Kidney (tissue), 13 donors: ENCODE measurements at regions not wholly inside any gene's neighbourhood (a gene's known extent, or its start where the extent isn't known, plus 50 kb on each side); places are given as distances from the start of the nearest gene placed in this dataset.

ENCODE experiments used
- DNase-seq, 5 donors: peaks; one replicate each; pipeline ENCODE4 v3.0.0-alpha.2; 2013 to 2020
- FAIRE-seq: peaks from 2 replicates; lab custom pipeline; 2012; peaks lifted over from hg19 to GRCh38; lab: Jason Lieb, UNC
- H3K27ac ChIP-seq, 2 donors: one replicate each; pipeline ENCODE4 v1.7.0; 2013; ENCODE audit warnings: low read depth in 2 of 2, low read length in 2 of 2, inconsistent platforms in 1 of 2
- H3K27me3 ChIP-seq: one replicate; pipeline ENCODE4 v1.7.1; 2013; ENCODE audit warnings: low read length, inconsistent platforms; ENCODE audit not compliant: control insufficient read depth, insufficient read depth
- H3K36me3 ChIP-seq, 3 donors: one replicate each; pipeline versions ENCODE4 v1.7.0 to v1.7.1; 2013; ENCODE audit warnings: low read length in 3 of 3, control low read depth in 1 of 3, inconsistent platforms in 1 of 3; ENCODE audit not compliant: insufficient read depth in 3 of 3, control insufficient read depth in 2 of 3
- H3K4me1 ChIP-seq, 3 donors: one replicate each; pipeline versions ENCODE4 v1.7.0 to v1.7.1; 2013; ENCODE audit warnings: low read length in 3 of 3, inconsistent platforms in 1 of 3, low read depth in 1 of 3; ENCODE audit not compliant: control insufficient read depth in 2 of 3, insufficient read depth in 2 of 3
- H3K4me3 ChIP-seq, 3 donors: one replicate each; pipeline versions ENCODE4 v1.7.0 to v1.8.1; 2013; ENCODE audit warnings: low read length in 3 of 3, control low read depth in 1 of 3, inconsistent platforms in 1 of 3
- H3K9ac ChIP-seq, 3 donors: one replicate each; pipeline versions ENCODE4 v1.7.0 to v1.7.1; 2013; ENCODE audit warnings: low read length in 3 of 3, control low read depth in 1 of 3, inconsistent platforms in 1 of 3
- H3K9me3 ChIP-seq, 3 donors: one replicate each; pipeline versions ENCODE4 v1.7.0 to v1.7.1; 2013; ENCODE audit warnings: low read length in 3 of 3, control low read depth in 1 of 3, inconsistent platforms in 1 of 3; ENCODE audit not compliant: control insufficient read depth in 2 of 3, insufficient read depth in 1 of 3
- intact Hi-C: fragments of 100-400 bp; cut with DNase I; formaldehyde crosslinking; loops from one replicate; pipeline ENCODE4 v1.11.1; 2022
- TF ChIP-seq, protein P1 (sequence below): IDR thresholded peaks from 3 replicates; pipeline ENCODE4 v1.5.1; 2012; ENCODE audit warnings: mild to moderate bottlenecking, moderate library complexity, borderline replicate concordance; ENCODE audit not compliant: insufficient read depth; ENCODE audit errors: extremely low read depth
- donor health status: control.
- donor health status: control.
- donor health status: control.
- donor health status: control.
- donor health status: control.
- donor health status: DM: yes; HTN: yes; CAD: no.
- donor health status: Normal renal cell carcinoma (clear cell type).

DNA sequence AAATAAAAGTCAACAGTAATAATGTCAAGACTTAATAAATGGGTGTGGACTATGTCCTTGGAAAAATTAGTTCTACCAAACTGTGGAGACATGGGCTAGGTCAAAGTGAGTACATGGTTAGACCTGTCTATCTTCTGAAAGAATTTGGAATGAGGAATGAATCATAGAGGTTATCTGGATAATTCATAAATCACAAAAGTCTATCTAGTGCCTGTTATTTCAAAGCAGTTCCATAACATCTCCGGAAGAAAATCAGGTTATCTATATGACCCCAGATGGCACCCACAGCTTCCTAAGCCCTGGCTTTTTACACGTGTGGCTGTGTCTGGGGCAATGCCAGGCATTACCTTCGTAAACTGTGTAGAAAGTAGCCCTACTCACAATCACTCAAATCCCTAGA lies 272.0 kb downstream of the ETAA1 start:
- DNase-seq (no peak), FAIRE-seq (no peak)
- H3K9me3 ChIP-seq, result no peaks in the 10 kb centered on the region
- intact Hi-C loops, result no loop called here
- no peak overlapping the region for H3K27ac ChIP-seq
- H3K27me3 ChIP-seq, result no peaks in the 10 kb centered on the region
- H3K36me3 ChIP-seq, result no peaks in the 10 kb centered on the region
- no peak overlapping the region for H3K9ac ChIP-seq
- peaks cover 0 to 4% (median 0%) of the 10 kb centered on the region in 3 donors for H3K4me1 ChIP-seq
- no peak overlapping the region for H3K4me3 ChIP-seq
- TF ChIP-seq, protein P1, sequence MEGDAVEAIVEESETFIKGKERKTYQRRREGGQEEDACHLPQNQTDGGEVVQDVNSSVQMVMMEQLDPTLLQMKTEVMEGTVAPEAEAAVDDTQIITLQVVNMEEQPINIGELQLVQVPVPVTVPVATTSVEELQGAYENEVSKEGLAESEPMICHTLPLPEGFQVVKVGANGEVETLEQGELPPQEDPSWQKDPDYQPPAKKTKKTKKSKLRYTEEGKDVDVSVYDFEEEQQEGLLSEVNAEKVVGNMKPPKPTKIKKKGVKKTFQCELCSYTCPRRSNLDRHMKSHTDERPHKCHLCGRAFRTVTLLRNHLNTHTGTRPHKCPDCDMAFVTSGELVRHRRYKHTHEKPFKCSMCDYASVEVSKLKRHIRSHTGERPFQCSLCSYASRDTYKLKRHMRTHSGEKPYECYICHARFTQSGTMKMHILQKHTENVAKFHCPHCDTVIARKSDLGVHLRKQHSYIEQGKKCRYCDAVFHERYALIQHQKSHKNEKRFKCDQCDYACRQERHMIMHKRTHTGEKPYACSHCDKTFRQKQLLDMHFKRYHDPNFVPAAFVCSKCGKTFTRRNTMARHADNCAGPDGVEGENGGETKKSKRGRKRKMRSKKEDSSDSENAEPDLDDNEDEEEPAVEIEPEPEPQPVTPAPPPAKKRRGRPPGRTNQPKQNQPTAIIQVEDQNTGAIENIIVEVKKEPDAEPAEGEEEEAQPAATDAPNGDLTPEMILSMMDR, result no peak

DNA sequence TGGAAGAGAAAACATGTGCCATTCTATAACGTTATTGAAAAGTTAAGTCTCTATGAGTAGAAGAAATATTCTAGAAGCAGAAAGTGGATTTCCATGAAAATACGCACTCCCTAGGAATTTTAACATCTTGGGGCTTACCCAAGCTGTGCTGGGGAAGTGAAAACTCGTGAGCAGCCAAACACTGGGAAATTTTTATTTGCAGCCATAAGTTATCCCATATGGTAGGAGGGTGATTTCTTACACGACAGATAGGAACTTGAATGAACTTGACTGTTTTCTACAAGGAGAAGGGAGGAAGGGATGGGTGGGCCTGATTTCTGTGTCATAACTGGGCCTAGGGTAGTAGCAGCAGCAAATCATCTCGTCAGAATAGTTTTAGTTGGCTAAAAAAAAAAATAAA lies 272.6 kb downstream of the ETAA1 start:
- DNase-seq, result peak in 2 of 5 donors; percentile 71 to 85
- Histone ChIP-seq H3K9ac (no peak overlapping the region), H3K9me3 (no peaks in the 10 kb centered on the region), H3K36me3 (no peaks in the 10 kb centered on the region), H3K27me3 (no peaks in the 10 kb centered on the region), H3K4me3 (no peak overlapping the region), H3K27ac (no peak overlapping the region), H3K4me1 (peaks cover 0 to 4% (median 0%) of the 10 kb centered on the region in 3 donors)
- no peak for FAIRE-seq
- TF ChIP-seq, protein P1, result no peak
- intact Hi-C loops, result no loop called here

DNA sequence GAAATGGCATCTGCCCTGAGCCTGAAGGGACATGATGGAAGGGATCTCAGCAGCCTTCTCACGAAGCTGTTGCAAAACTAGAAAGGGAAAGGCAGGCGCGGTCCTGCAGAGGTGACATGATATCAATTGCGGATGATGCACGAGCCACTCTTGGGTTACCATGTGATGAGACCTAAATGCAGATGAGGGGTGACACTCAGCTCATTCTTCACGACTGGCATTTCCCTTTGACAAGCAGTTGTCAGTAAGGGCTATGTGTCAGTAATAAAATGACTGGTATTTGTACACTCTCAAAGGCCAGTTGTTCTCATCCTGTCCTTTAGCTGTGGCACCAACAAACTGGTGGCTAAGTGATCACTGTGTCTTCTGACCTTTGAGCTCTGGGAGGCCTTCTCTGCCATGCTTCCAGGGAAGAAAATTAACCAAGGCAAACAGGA lies 273.6 kb downstream of the ETAA1 start:
- H3K4me3 ChIP-seq, result no peak overlapping the region
- H3K9me3 ChIP-seq, result no peaks in the 10 kb centered on the region
- H3K27ac ChIP-seq, result no peak overlapping the region
- intact Hi-C loops, result no loop called here
- FAIRE-seq (no peak), DNase-seq (peak in 3 of 5 donors; percentile 13 to 27 (median 19))
- peaks cover 0 to 4% (median 0%) of the 10 kb centered on the region in 3 donors for H3K4me1 ChIP-seq
- H3K9ac ChIP-seq, result no peak overlapping the region
- no peaks in the 10 kb centered on the region for H3K27me3 ChIP-seq
- no peaks in the 10 kb centered on the region for H3K36me3 ChIP-seq
- TF ChIP-seq, protein P1, result no peak
